ENCODE measurements at regions not wholly inside any gene's neighbourhood (a gene's known extent, or its start where the extent isn't known, plus 50 kb on each side); places are given as distances from the start of the nearest gene placed in this dataset.

DNA sequence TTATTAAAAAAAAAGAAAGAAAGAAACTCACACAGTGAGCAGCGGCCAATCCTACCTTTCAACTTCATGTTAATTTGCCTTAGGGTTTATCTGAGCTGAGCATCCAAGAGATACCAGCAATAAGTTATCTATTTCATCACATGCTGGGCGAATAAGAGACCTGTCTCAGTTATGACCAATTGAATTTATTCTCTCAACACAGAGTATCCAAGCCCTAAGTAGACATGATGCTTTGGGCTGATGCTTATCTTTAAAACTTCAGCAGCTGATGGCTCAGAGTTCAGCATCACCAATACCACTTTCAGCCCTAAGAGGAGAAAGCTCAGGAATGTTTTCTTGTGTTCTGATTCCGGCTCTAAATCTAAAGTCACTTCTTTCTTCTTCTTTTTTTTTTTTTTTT, 489.0 kb upstream of the ZFHX3 start:
- no peak for ATAC-seq
- TF ChIP-seq PATZ1 (CRISPR knock-in tag; IDR thresholded peaks at IDR 0.05; ENCODE audit: borderline replicate concordance) (no peak), ISL1 (CRISPR knock-in tag; IDR thresholded peaks at IDR 0.05) (no peak), SNAI2 (CRISPR knock-in tag; IDR thresholded peaks at IDR 0.05) (no peak)

GRCh38 chr16:73531021-73531420, 483.1 kb upstream of the ZFHX3 start:
- ATAC-seq, result no peak
- TF ChIP-seq ARNTL (CRISPR knock-in tag; IDR thresholded peaks at IDR 0.05; ENCODE audit: borderline replicate concordance, low read depth) (no peak), BACH2 (CRISPR knock-in tag; IDR thresholded peaks at IDR 0.05; ENCODE audit: borderline replicate concordance) (no peak), PATZ1 (CRISPR knock-in tag; IDR thresholded peaks at IDR 0.05; ENCODE audit: borderline replicate concordance) (no peak)
- TF ChIP-seq, protein P1, sequence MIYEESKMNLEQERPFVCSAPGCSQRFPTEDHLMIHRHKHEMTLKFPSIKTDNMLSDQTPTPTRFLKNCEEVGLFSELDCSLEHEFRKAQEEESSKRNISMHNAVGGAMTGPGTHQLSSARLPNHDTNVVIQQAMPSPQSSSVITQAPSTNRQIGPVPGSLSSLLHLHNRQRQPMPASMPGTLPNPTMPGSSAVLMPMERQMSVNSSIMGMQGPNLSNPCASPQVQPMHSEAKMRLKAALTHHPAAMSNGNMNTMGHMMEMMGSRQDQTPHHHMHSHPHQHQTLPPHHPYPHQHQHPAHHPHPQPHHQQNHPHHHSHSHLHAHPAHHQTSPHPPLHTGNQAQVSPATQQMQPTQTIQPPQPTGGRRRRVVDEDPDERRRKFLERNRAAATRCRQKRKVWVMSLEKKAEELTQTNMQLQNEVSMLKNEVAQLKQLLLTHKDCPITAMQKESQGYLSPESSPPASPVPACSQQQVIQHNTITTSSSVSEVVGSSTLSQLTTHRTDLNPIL (CRISPR knock-in tag; IDR thresholded peaks at IDR 0.05; ENCODE audit: low read depth), result no peak

GRCh38 chr16:73530529-73530928, 482.6 kb upstream of the ZFHX3 start:
- TF ChIP-seq PPARA (CRISPR knock-in tag; IDR thresholded peaks at IDR 0.05; ENCODE audit: borderline replicate concordance), result no peak
- TF ChIP-seq, protein P2, sequence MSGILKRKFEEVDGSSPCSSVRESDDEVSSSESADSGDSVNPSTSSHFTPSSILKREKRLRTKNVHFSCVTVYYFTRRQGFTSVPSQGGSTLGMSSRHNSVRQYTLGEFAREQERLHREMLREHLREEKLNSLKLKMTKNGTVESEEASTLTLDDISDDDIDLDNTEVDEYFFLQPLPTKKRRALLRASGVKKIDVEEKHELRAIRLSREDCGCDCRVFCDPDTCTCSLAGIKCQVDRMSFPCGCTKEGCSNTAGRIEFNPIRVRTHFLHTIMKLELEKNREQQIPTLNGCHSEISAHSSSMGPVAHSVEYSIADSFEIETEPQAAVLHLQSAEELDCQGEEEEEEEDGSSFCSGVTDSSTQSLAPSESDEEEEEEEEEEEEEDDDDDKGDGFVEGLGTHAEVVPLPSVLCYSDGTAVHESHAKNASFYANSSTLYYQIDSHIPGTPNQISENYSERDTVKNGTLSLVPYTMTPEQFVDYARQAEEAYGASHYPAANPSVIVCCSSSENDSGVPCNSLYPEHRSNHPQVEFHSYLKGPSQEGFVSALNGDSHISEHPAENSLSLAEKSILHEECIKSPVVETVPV (CRISPR knock-in tag; IDR thresholded peaks at IDR 0.05), result no peak
- no peak for TF ChIP-seq OSR1 (CRISPR knock-in tag; IDR thresholded peaks at IDR 0.05)
- TF ChIP-seq CSDC2 (CRISPR knock-in tag; IDR thresholded peaks at IDR 0.05), result no peak
- no peak for TF ChIP-seq GLIS3 (CRISPR knock-in tag; IDR thresholded peaks at IDR 0.05)
- TF ChIP-seq ZC3H10 (CRISPR knock-in tag; IDR thresholded peaks at IDR 0.05), result no peak
- TF ChIP-seq TCF4 (CRISPR knock-in tag; IDR thresholded peaks at IDR 0.05; ENCODE audit: borderline replicate concordance), result no peak
- no peak for TF ChIP-seq PATZ1 (CRISPR knock-in tag; IDR thresholded peaks at IDR 0.05; ENCODE audit: borderline replicate concordance)
- no peak for TF ChIP-seq ZFP30 (CRISPR knock-in tag; IDR thresholded peaks at IDR 0.05)
- no peak for TF ChIP-seq RARB (CRISPR knock-in tag; IDR thresholded peaks at IDR 0.05)
- no peak for TF ChIP-seq ZNF8 (CRISPR knock-in tag; IDR thresholded peaks at IDR 0.05)
- no peak for TF ChIP-seq BACH2 (CRISPR knock-in tag; IDR thresholded peaks at IDR 0.05; ENCODE audit: borderline replicate concordance)
- TF ChIP-seq ISL1 (CRISPR knock-in tag; IDR thresholded peaks at IDR 0.05), result no peak
- TF ChIP-seq TOX (CRISPR knock-in tag; IDR thresholded peaks at IDR 0.05; ENCODE audit: borderline replicate concordance), result no peak
- TF ChIP-seq POU6F1 (CRISPR knock-in tag; IDR thresholded peaks at IDR 0.05; ENCODE audit: borderline replicate concordance, low read depth), result no peak
- no peak for TF ChIP-seq ESRRG (CRISPR knock-in tag; IDR thresholded peaks at IDR 0.05)
- ATAC-seq, result no peak

Measured in SK-N-SH treated with all-trans-retinoic acid at 6 μM for 48 hours (cell line).